ENCODE measurements at regions not wholly inside any gene's neighbourhood (a gene's known extent, or its start where the extent isn't known, plus 50 kb on each side); places are given as distances from the start of the nearest gene placed in this dataset.
A peak's percentile ranks its signal among the peaks of the same experiment; 100 is the strongest.

DNA sequence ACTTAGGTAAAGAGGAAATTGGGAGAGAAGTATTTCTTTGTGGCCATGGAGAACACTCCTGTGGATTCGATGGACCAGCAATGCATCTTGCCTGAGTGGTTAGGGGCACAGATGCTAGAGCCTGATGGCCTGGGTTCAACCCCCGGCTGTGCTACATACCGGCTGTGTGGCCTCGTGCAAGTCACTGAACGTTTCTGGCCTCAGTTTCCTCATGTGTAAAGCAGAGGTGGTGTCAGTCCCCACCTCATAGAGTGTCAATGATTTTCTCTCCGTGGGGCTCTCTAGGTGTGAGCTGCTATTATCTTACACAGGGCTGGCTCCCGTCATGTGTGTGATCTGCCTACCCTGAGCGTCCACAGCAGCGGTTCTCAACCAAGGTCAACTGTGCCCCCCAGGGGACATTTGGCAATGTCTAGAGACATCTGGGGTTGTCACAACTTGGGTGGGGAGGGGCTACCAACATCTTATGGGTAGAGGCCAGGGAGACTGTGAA, 50.0 kb upstream of the PTPN1 start:
- WGBS, result 79% methylated on average over 9 of the region's 9 CpGs
- Histone ChIP-seq H3K36me3 (no peaks in the 10 kb centered on the region), H3K9me3 (no peaks in the 10 kb centered on the region), H3K27me3 (replicated peaks; ENCODE audit: insufficient read depth) (no peaks in the 10 kb centered on the region), H3K27ac (peak overlapping the region; percentile 13 to 51), H3K4me3 (no peak overlapping the region), H3K4me1 (replicated peaks) (no peaks in the 10 kb centered on the region)
- DNase-seq (ENCODE audit: low spot score), result no peak
- TF ChIP-seq POLR2A (IDR thresholded peaks at IDR 0.05), result no peak
- TF ChIP-seq, protein P1, sequence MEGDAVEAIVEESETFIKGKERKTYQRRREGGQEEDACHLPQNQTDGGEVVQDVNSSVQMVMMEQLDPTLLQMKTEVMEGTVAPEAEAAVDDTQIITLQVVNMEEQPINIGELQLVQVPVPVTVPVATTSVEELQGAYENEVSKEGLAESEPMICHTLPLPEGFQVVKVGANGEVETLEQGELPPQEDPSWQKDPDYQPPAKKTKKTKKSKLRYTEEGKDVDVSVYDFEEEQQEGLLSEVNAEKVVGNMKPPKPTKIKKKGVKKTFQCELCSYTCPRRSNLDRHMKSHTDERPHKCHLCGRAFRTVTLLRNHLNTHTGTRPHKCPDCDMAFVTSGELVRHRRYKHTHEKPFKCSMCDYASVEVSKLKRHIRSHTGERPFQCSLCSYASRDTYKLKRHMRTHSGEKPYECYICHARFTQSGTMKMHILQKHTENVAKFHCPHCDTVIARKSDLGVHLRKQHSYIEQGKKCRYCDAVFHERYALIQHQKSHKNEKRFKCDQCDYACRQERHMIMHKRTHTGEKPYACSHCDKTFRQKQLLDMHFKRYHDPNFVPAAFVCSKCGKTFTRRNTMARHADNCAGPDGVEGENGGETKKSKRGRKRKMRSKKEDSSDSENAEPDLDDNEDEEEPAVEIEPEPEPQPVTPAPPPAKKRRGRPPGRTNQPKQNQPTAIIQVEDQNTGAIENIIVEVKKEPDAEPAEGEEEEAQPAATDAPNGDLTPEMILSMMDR (IDR thresholded peaks at IDR 0.05), result no peak
- no peak for TF ChIP-seq POLR2AphosphoS5 (IDR thresholded peaks at IDR 0.05)
- intact Hi-C loops (cut with DNase I), result loop anchor here (1.0 to 10.0 kb wide), 6 partner anchors 63 to 345 kb away; partner anchors contain the start of genes CEBPB and UBE2V1

Small RNA genes in the stretch of these regions (small RNA-seq; reads per million reads assigned to genes)
- gene RN7SL636P, result 0 reads per million in 2 donors
